ENCODE measurements at regions not wholly inside any gene's neighbourhood (a gene's known extent, or its start where the extent isn't known, plus 50 kb on each side); places are given as distances from the start of the nearest gene placed in this dataset.

- no peak for TF ChIP-seq POLR2A (IDR thresholded peaks at IDR 0.05)
- TF ChIP-seq, protein P1, sequence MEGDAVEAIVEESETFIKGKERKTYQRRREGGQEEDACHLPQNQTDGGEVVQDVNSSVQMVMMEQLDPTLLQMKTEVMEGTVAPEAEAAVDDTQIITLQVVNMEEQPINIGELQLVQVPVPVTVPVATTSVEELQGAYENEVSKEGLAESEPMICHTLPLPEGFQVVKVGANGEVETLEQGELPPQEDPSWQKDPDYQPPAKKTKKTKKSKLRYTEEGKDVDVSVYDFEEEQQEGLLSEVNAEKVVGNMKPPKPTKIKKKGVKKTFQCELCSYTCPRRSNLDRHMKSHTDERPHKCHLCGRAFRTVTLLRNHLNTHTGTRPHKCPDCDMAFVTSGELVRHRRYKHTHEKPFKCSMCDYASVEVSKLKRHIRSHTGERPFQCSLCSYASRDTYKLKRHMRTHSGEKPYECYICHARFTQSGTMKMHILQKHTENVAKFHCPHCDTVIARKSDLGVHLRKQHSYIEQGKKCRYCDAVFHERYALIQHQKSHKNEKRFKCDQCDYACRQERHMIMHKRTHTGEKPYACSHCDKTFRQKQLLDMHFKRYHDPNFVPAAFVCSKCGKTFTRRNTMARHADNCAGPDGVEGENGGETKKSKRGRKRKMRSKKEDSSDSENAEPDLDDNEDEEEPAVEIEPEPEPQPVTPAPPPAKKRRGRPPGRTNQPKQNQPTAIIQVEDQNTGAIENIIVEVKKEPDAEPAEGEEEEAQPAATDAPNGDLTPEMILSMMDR (IDR thresholded peaks at IDR 0.05) = no peak
These were observed 138.2 kb upstream of the LPAR1 start for GRCh38 chr9:111176511-111176910.

Measured in adrenal gland (tissue), 5 donors.